SK-N-SH (cell line): ENCODE measurements at regions not wholly inside any gene's neighbourhood (a gene's known extent, or its start where the extent isn't known, plus 50 kb on each side); places are given as distances from the start of the nearest gene placed in this dataset.

Source experiments
- CTCF ChIA-PET: fragments of 300-600, 350-600 bp; formaldehyde crosslinking; extraction: SDS; loops from one replicate; lab custom pipeline; 2021; lab: Yijun Ruan, JAX
- POLR2A ChIA-PET: fragments of 350-600 bp; sonication (Branson Sonifier 250); formaldehyde crosslinking; extraction: SDS; loops from one replicate; lab custom pipeline; 2020; ENCODE audit warnings: antibody characterized with exemption, inconsistent platforms; lab: Yijun Ruan, JAX
- DNase-seq: peaks from one replicate; pipeline ENCODE4 v3.0.0; 2012
- H2AFZ ChIP-seq: fragments of 200-600 bp; sonication (generic); 2 replicates; pipeline ENCODE4 v1.8.1; 2016; ENCODE audit warnings: antibody characterized with exemption, mild to moderate bottlenecking, low read depth
- H3F3A ChIP-seq: fragments of 200-600 bp; sonication (generic); replicated peaks from 2 replicates; pipeline ENCODE3; 2016; ENCODE audit warnings: antibody characterized with exemption, mild to moderate bottlenecking; ENCODE audit not compliant: insufficient read depth
- H3K27ac ChIP-seq, 2 experiments: fragments of 200-500 bp in 1 of 2; fragments of 200-600 bp in 1 of 2; sonication (Bioruptor generic) in 1 of 2; sonication (generic), shearing (Covaris generic) in 1 of 2; 2 replicates each; pipeline versions ENCODE4 v1.5.1 to v1.6.1; 2014 to 2016; ENCODE audit warnings: low read depth in 2 of 2, inconsistent platforms in 1 of 2, low read length in 1 of 2, mild to moderate bottlenecking in 1 of 2, mixed read lengths in 1 of 2
- H3K27me3 ChIP-seq: fragments of 200-600 bp; sonication (generic), shearing (Covaris generic); 2 replicates; pipeline ENCODE4 v1.6.1; 2016; ENCODE audit warnings: mixed run types; ENCODE audit not compliant: insufficient read depth
- H3K36me3 ChIP-seq, 2 experiments: fragments of 200-500 bp in 1 of 2; fragments of 200-600 bp in 1 of 2; sonication (Bioruptor generic) in 1 of 2; sonication (generic) in 1 of 2; replicated peaks in 1 of 2; 2 replicates each; pipeline versions ENCODE3 to v1.5.1; 2014 to 2016; ENCODE audit warnings: low read length in 1 of 2, mild to moderate bottlenecking in 1 of 2; ENCODE audit not compliant: insufficient read depth in 2 of 2, control insufficient read depth in 1 of 2
- H3K4me1 ChIP-seq, 2 experiments: fragments of 200-500 bp in 1 of 2; fragments of 200-600 bp in 1 of 2; sonication (Bioruptor generic) in 1 of 2; sonication (generic), shearing (Covaris generic) in 1 of 2; 2 replicates each; pipeline versions ENCODE4 v1.5.1 to v1.6.1; 2014 to 2016; ENCODE audit warnings: low read depth in 1 of 2, low read length in 1 of 2, mixed run types in 1 of 2; ENCODE audit not compliant: insufficient read depth in 2 of 2, control insufficient read depth in 1 of 2
- H3K4me2 ChIP-seq: fragments of 200-600 bp; sonication (generic), shearing (Covaris generic); 2 replicates; pipeline ENCODE4 v1.6.1; 2017; ENCODE audit warnings: mixed run types
- H3K4me3 ChIP-seq, 2 experiments: fragments of 200-500 bp in 1 of 2; fragments of 200-600 bp in 1 of 2; sonication (Bioruptor generic) in 1 of 2; sonication (generic), shearing (Covaris generic) in 1 of 2; 2 replicates each; pipeline versions ENCODE4 v1.5.1 to v1.8.1; 2014 to 2016; ENCODE audit warnings: low read depth in 2 of 2, inconsistent platforms in 1 of 2, low read length in 1 of 2, mild to moderate bottlenecking in 1 of 2, mixed read lengths in 1 of 2, moderate library complexity in 1 of 2
- H3K79me2 ChIP-seq: fragments of 200-600 bp; sonication (generic); 2 replicates; pipeline ENCODE4 v1.8.1; 2017; ENCODE audit warnings: mild to moderate bottlenecking; ENCODE audit not compliant: insufficient read depth
- H3K9ac ChIP-seq: fragments of 200-600 bp; sonication (generic); 2 replicates; pipeline ENCODE4 v1.6.1; 2017; ENCODE audit warnings: mixed run types
- H3K9me2 ChIP-seq: fragments of 200-600 bp; sonication (generic); 2 replicates; pipeline ENCODE4 v1.6.1; 2017; ENCODE audit warnings: mixed run types
- H3K9me3 ChIP-seq: fragments of 200-600 bp; sonication (generic); 2 replicates; pipeline ENCODE4 v1.6.1; 2017; ENCODE audit warnings: mixed run types, mild to moderate bottlenecking, moderate library complexity
- H4K20me1 ChIP-seq: fragments of 200-600 bp; sonication (generic); 2 replicates; pipeline ENCODE4 v1.6.1; 2017; ENCODE audit warnings: mild to moderate bottlenecking, mixed run types; ENCODE audit not compliant: insufficient read depth
- CHD2 ChIP-seq: fragments of 150-350 bp; IDR thresholded peaks from 2 replicates; pipeline ENCODE4 v1.6.1; 2018; ENCODE audit warnings: low read length; ENCODE audit not compliant: partially characterized antibody
- ELF1 ChIP-seq: IDR thresholded peaks from 2 replicates; pipeline ENCODE4 v1.4.0; 2012
- EP300 ChIP-seq, 2 experiments: IDR thresholded peaks; 2 replicates each; pipeline versions ENCODE4 v1.4.0 to v1.6.1; 2012; ENCODE audit warnings: borderline replicate concordance in 1 of 2, low read depth in 1 of 2, low read length in 1 of 2
- FOXJ3 ChIP-seq: sonication (generic); formaldehyde crosslinking; IDR thresholded peaks from 2 replicates; pipeline ENCODE4 v1.5.1; 2020; ENCODE audit warnings: mild to moderate bottlenecking, missing genetic modification reagents
- GABPA ChIP-seq: IDR thresholded peaks from 2 replicates; pipeline ENCODE4 v1.4.0; 2012; ENCODE audit warnings: low read depth, mild to moderate bottlenecking
- JUND ChIP-seq: IDR thresholded peaks from 2 replicates; pipeline ENCODE4 v1.4.0; 2012
- MXI1 ChIP-seq: IDR thresholded peaks from 2 replicates; pipeline ENCODE4 v1.6.1; 2012; ENCODE audit warnings: mild to moderate bottlenecking, low read depth, low read length, improper control_type of control experiment
- NFIC ChIP-seq: IDR thresholded peaks from 2 replicates; pipeline ENCODE4 v1.4.0; 2012; ENCODE audit warnings: borderline replicate concordance
- NRF1 ChIP-seq: IDR thresholded peaks from 2 replicates; pipeline ENCODE4 v1.6.1; 2012; ENCODE audit warnings: low read depth, mild to moderate bottlenecking, low read length
- POLR2AphosphoS5 ChIP-seq: IDR thresholded peaks from 2 replicates; pipeline ENCODE4 v1.6.1; 2012; ENCODE audit warnings: low read depth, low read length
- RCOR1 ChIP-seq: fragments of 150-350 bp; IDR thresholded peaks from 2 replicates; pipeline ENCODE4 v1.6.1; 2017; ENCODE audit warnings: antibody characterized with exemption, low read length
- SIN3A ChIP-seq: IDR thresholded peaks from 2 replicates; pipeline ENCODE4 v1.6.1; 2012; ENCODE audit warnings: low read depth, mild to moderate bottlenecking, low read length, moderate library complexity, borderline replicate concordance
- SMC3 ChIP-seq: IDR thresholded peaks from 2 replicates; pipeline ENCODE4 v1.6.1; 2012; ENCODE audit warnings: low read depth, low read length, improper control_type of control experiment
- TCF12 ChIP-seq: IDR thresholded peaks from 2 replicates; pipeline ENCODE4 v1.4.0; 2012
- TEAD4 ChIP-seq: IDR thresholded peaks from 2 replicates; pipeline ENCODE4 v1.4.0; 2012; ENCODE audit warnings: mild to moderate bottlenecking, borderline replicate concordance; ENCODE audit not compliant: insufficient read depth
- WGBS: methylation state at CpG from one replicate; pipeline ENCODE4 v1.1.6; 2017; ENCODE audit warnings: low lambda C conversion rate; 5-methylcytosine and 5-hydroxymethylcytosine counted together
- TF ChIP-seq, protein P1 (sequence below): IDR thresholded peaks from 2 replicates; pipeline ENCODE4; 2012
- TF ChIP-seq, protein P2 (sequence below): fragments of 150-350 bp; IDR thresholded peaks from 2 replicates; pipeline ENCODE4 v1.6.1; 2016; ENCODE audit warnings: mild to moderate bottlenecking, low read depth, low read length
- TF ChIP-seq, protein P3 (sequence below): IDR thresholded peaks from 2 replicates; pipeline ENCODE4 v1.6.1; 2012; ENCODE audit warnings: mild to moderate bottlenecking, low read depth, low read length, moderate library complexity

DNA sequence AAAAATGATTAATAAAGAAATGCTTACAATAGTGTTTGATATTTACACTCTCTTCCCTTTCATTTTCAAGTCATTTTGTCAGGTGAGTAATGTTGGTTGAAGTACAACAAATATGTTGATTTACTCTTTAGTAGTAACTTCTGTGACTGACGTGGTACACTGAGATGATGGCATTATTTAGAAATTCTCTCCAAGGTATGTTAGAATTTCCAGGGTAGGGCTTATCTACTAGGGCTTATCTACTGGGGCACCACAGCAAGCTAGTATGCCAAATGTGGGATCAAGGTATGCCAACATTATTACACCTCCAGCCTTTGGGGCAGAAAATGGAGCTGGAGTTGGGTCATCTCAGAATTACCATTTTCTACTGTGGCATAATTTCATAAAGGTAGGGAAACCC lies 157.4 kb upstream of the AGTR1 start (continued):
- TF ChIP-seq SIN3A (no peak), RCOR1 (no peak), EP300 (IDR thresholded peaks at IDR 0.05; ENCODE audit: borderline replicate concordance in 1 of 2, low read depth in 1 of 2, low read length in 1 of 2) (no peak), TEAD4 (no peak), SMC3 (no peak), ELF1 (no peak), CHD2 (no peak), MXI1 (no peak), NRF1 (no peak)
- TF ChIP-seq, protein P1, sequence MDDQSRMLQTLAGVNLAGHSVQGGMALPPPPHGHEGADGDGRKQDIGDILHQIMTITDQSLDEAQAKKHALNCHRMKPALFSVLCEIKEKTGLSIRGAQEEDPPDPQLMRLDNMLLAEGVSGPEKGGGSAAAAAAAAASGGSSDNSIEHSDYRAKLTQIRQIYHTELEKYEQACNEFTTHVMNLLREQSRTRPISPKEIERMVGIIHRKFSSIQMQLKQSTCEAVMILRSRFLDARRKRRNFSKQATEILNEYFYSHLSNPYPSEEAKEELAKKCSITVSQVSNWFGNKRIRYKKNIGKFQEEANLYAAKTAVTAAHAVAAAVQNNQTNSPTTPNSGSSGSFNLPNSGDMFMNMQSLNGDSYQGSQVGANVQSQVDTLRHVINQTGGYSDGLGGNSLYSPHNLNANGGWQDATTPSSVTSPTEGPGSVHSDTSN: no peak

DNA sequence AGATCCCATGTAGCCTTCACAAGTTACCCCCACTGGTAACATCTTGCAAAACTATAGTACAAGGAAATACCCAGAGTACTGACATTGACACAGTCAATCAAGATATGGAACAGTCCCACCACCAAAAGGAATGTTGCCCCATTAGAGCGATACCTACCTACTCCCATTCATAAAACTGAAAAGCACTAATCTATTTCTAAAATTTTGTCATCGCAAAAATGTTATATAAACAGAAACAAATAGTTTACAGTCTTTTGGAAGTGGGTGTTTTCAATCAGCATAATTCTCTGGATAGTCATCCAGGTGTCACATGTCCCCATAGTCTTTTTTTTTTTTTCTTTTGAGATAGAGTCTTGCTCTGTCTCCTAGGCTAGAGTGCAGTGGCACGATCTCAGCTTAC lies 156.9 kb upstream of the AGTR1 start:
- Histone ChIP-seq H2AFZ (no peak overlapping the region), H3F3A (no peaks in the 10 kb centered on the region), H3K36me3 (no peaks in the 10 kb centered on the region), H3K79me2 (no peaks in the 10 kb centered on the region), H3K27me3 (no peaks in the 10 kb centered on the region), H3K9me3 (no peaks in the 10 kb centered on the region), H4K20me1 (no peaks in the 10 kb centered on the region), H3K4me1 (no peaks in the 10 kb centered on the region), H3K27ac (no peak overlapping the region), H3K9me2 (no peaks in the 10 kb centered on the region), H3K4me2 (no peak overlapping the region), H3K4me3 (no peak overlapping the region), H3K9ac (no peak overlapping the region)
- 55% methylated on average over 3 of the region's 3 CpGs for WGBS
- ChIA-PET CTCF (no interaction called here), POLR2A (no interaction called here)
- TF ChIP-seq POLR2AphosphoS5: no peak
- no peak for TF ChIP-seq TCF12
- TF ChIP-seq FOXJ3 (CRISPR knock-in tag): no peak
- TF ChIP-seq, protein P2, sequence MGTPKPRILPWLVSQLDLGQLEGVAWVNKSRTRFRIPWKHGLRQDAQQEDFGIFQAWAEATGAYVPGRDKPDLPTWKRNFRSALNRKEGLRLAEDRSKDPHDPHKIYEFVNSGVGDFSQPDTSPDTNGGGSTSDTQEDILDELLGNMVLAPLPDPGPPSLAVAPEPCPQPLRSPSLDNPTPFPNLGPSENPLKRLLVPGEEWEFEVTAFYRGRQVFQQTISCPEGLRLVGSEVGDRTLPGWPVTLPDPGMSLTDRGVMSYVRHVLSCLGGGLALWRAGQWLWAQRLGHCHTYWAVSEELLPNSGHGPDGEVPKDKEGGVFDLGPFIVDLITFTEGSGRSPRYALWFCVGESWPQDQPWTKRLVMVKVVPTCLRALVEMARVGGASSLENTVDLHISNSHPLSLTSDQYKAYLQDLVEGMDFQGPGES: no peak
- no peak for TF ChIP-seq NFIC
- TF ChIP-seq TEAD4: no peak
- no peak for TF ChIP-seq SIN3A
- TF ChIP-seq JUND: no peak
- TF ChIP-seq CHD2: no peak
- TF ChIP-seq GABPA: no peak
- TF ChIP-seq, protein P3, sequence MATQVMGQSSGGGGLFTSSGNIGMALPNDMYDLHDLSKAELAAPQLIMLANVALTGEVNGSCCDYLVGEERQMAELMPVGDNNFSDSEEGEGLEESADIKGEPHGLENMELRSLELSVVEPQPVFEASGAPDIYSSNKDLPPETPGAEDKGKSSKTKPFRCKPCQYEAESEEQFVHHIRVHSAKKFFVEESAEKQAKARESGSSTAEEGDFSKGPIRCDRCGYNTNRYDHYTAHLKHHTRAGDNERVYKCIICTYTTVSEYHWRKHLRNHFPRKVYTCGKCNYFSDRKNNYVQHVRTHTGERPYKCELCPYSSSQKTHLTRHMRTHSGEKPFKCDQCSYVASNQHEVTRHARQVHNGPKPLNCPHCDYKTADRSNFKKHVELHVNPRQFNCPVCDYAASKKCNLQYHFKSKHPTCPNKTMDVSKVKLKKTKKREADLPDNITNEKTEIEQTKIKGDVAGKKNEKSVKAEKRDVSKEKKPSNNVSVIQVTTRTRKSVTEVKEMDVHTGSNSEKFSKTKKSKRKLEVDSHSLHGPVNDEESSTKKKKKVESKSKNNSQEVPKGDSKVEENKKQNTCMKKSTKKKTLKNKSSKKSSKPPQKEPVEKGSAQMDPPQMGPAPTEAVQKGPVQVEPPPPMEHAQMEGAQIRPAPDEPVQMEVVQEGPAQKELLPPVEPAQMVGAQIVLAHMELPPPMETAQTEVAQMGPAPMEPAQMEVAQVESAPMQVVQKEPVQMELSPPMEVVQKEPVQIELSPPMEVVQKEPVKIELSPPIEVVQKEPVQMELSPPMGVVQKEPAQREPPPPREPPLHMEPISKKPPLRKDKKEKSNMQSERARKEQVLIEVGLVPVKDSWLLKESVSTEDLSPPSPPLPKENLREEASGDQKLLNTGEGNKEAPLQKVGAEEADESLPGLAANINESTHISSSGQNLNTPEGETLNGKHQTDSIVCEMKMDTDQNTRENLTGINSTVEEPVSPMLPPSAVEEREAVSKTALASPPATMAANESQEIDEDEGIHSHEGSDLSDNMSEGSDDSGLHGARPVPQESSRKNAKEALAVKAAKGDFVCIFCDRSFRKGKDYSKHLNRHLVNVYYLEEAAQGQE: no peak
- TF ChIP-seq EP300 (IDR thresholded peaks at IDR 0.05; ENCODE audit: borderline replicate concordance in 1 of 2, low read depth in 1 of 2, low read length in 1 of 2): no peak
- TF ChIP-seq RCOR1: no peak
- no peak for TF ChIP-seq MXI1
- no peak for DNase-seq
